Choroid plexus epithelial cell (primary cell): ENCODE measurements at regions not wholly inside any gene's neighbourhood (a gene's known extent, or its start where the extent isn't known, plus 50 kb on each side); places are given as distances from the start of the nearest gene placed in this dataset.

Experiments
- DNase-seq: peaks from one replicate; pipeline ENCODE4 v3.0.0-alpha.2; 2010; ENCODE audit warnings: low read depth
- H3K4me3 ChIP-seq: 2 replicates; pipeline ENCODE4 v1.5.1; 2011; ENCODE audit warnings: low read depth, mild to moderate bottlenecking, control low read depth, low read length, moderate library complexity
- CTCF ChIP-seq: conservative IDR thresholded peaks from 2 replicates; pipeline ENCODE4 v1.5.1; 2011; ENCODE audit warnings: low read depth, mild to moderate bottlenecking, control low read depth, inconsistent platforms, low read length, moderate library complexity

- peak; percentile 66 for TF ChIP-seq CTCF
- no peak overlapping the region for H3K4me3 ChIP-seq
- DNase-seq = peak; percentile 41
These were observed 135.0 kb upstream of the IRX4 start for GRCh38 chr5:2017540-2018389.

- no peak for DNase-seq
- no peak for TF ChIP-seq CTCF
- H3K4me3 ChIP-seq = no peak overlapping the region
These were observed 133.2 kb upstream of the IRX4 start for GRCh38 chr5:2015961-2016360.

- no peak for DNase-seq
- no peak for TF ChIP-seq CTCF
- H3K4me3 ChIP-seq = no peak overlapping the region
These were observed 132.6 kb upstream of the IRX4 start for GRCh38 chr5:2015124-2015848.

- no peak for DNase-seq
- TF ChIP-seq CTCF = no peak
- H3K4me3 ChIP-seq = no peak overlapping the region
These were observed 131.4 kb upstream of the IRX4 start for GRCh38 chr5:2014058-2014610.

GRCh38 chr5:2013301-2014057 lies 130.8 kb upstream of the IRX4 start:
- DNase-seq = no peak
- TF ChIP-seq CTCF = no peak
- H3K4me3 ChIP-seq = no peak overlapping the region

GRCh38 chr5:2012885-2013284 lies 130.2 kb upstream of the IRX4 start:
- no peak overlapping the region for H3K4me3 ChIP-seq
- TF ChIP-seq CTCF = no peak
- no peak for DNase-seq
